Activated CD4-positive, alpha-beta T cell treated with anti-CD3 and anti-CD28 coated beads, Interleukin-2, amount 50 U/mL, for 24 hours (primary cell): ENCODE measurements at regions not wholly inside any gene's neighbourhood (a gene's known extent, or its start where the extent isn't known, plus 50 kb on each side); places are given as distances from the start of the nearest gene placed in this dataset.

Experiments used
- DNase-seq, 2 donors: peaks; one replicate each; pipeline ENCODE4 v3.0.0-alpha.2; 2020; ENCODE audit warnings: low read depth in 1 of 2, low spot score in 1 of 2

GRCh38 chr4:65845199-65845773, 175.0 kb upstream of the EPHA5 start:
- DNase-seq, result no peak

- DNase-seq, result no peak
Observed at GRCh38 chr4:65839164-65839931, 169.1 kb upstream of the EPHA5 start.

DNA sequence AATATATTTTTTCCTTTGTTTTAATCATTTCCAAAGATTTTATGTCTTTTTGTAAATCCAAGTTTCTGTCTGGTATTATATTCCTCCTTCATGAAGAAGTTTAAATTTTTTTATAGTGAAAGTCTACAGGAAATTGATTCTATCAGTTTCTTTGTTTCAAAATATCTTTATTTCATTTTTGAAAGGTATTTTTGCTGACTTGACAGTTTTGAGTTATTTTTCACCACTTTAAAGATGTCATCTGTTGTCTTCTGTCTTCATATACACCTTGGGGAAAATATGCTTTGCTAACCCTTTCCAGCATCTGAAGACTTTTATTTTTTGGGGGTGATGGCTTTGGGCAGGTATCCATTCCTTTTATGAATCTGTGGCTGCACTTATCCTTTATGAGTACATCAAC, 164.4 kb upstream of the EPHA5 start:
- DNase-seq, result no peak

DNA sequence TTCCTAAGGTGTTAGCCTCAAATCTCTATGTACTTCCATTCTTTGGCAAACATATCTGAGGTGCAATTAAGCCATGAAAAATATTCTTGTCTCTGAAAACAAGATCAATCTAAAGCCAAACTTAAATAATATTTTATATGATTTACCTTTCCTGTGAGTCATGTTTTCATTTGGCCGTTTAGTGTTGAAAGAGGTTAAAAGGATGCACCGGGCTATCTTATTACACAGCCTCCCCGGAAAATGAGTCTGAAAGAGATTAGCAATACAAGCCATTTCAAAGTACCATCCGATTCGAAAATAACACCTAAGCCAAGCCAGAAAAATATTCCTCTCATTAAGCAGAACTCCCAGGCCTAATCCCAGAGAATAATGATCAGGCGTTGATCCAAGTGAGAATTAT, 161.5 kb upstream of the EPHA5 start:
- no peak for DNase-seq

- no peak for DNase-seq
Observed at GRCh38 chr4:65825116-65825753, 154.9 kb upstream of the EPHA5 start.

DNA sequence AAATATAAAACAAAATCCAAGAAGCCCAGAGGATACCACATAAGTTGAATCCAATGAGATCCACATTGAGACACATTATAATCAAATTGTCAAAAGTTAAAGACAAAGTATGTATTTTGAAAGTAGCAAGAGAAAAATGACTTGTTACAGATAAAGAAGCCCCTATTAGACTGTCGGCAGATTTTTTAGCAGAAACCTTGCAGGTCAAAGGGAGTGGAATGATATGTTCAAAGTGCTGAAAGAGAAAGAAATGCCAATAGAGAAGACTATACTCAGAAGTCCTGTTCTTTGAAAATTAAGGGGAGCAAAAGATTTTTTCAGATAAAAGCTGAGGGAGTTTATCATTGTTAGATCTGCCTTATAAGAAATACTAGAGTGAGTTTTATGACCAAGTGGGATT, 148.9 kb upstream of the EPHA5 start:
- DNase-seq, result no peak

DNA sequence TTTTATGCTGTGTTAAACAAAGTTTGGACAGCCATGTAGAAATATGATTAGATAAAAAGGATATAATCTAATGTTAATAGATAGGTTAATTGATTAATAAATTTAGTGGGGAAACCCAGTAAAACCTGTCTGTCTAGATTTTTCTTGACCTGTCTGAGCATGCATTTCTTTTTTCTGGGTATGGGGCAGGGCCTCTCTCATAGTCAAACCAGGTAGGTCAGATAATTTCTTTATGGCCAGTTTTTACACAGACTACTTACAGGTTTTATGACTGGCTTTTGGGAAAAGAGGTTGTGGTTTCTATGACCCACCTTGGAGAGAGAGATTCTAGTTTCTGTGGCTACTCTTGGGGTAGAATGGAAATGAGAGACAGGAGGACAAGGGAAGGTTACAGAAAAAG, 135.6 kb upstream of the EPHA5 start:
- no peak for DNase-seq

GRCh38 chr4:65799513-65799912, 129.2 kb upstream of the EPHA5 start:
- no peak for DNase-seq

GRCh38 chr4:65798498-65799127, 128.3 kb upstream of the EPHA5 start:
- DNase-seq, result no peak

DNA sequence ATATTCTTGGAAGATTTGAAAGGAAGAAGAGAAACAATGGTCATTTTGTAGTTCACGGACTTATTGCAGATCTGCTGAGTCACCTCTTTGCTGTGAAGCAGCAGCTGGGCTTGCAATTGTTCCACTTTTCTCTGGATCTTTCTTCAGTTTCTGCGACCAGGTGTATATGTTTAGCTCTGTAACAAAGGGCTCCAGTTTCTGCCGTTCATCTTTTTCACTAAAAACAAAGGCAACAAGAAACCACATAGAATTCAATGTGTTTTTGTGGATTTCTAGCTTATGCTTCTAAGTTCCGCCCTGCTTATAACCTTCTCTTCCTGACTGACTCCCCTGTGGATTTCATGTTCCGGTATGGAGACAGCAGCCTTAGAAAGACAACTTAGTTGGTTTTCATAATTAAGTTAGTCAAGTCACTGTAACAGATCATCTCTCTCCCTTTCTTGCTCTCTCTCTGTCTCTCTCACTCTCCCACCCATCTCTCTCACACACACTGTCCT, 121.6 kb upstream of the EPHA5 start:
- no peak for DNase-seq

GRCh38 chr4:65791111-65791811, 121.0 kb upstream of the EPHA5 start:
- no peak for DNase-seq

GRCh38 chr4:65789805-65790204, 119.5 kb upstream of the EPHA5 start:
- DNase-seq, result no peak

DNA sequence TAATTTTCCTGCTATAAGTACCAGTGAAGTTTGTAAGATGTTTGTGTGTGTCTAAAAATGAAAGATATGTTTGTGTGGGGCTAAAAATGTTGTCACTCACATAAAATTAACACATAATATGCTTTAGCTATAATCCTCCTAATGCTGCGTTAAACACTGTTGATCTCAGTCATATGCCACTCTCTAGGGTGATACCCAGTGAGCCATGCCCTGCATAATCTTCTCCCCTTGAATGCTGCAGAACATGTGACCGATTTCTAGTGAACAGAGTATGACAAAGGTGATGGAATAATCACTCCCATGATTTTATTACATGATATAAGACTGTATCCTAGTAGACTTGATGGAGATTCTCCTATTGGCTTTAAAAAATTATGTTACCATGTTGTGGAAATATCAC, 119.1 kb upstream of the EPHA5 start:
- no peak for DNase-seq

GRCh38 chr4:65777270-65777669, 107.0 kb upstream of the EPHA5 start:
- no peak for DNase-seq

DNA sequence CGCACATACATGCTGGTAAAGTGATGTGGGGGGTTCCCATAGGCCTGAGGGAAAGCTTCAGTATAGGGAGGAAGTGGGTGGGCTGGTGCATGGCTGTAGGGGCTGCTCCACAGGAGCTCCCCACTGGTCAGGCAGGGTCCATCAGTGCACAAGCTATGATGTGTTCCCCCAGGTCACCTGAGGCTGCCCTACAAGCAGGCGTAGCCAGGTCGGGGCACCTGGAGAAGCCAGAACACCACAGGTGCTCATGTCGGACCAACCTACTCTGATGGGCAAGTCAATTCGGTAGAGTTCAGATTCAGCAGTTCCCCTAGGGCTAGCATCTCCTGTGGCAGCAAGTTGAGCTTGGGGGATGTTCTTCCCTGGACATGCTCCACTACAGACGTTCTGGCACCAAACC, 103.3 kb upstream of the EPHA5 start:
- no peak for DNase-seq

GRCh38 chr4:65747386-65747785, 77.1 kb upstream of the EPHA5 start:
- DNase-seq, result no peak

DNA sequence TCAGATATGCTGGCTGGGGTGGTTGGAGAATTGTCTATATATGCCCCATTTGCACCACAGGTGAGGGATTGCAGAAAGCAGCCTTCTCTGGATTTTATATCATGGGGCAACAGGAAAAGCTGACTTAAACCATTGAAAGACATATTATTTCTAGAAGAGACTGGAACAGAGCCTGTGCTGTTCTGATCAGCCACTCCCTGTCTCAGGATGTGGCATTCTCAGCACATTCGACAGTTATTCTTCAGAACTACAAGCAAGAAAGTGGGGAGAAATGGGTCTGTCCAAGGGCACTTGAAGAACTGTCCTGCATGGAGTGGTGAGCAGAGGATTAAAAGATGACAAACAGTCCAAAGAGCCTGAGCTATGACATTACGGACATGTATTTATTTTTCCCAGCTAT, 67.8 kb upstream of the EPHA5 start:
- no peak for DNase-seq

DNA sequence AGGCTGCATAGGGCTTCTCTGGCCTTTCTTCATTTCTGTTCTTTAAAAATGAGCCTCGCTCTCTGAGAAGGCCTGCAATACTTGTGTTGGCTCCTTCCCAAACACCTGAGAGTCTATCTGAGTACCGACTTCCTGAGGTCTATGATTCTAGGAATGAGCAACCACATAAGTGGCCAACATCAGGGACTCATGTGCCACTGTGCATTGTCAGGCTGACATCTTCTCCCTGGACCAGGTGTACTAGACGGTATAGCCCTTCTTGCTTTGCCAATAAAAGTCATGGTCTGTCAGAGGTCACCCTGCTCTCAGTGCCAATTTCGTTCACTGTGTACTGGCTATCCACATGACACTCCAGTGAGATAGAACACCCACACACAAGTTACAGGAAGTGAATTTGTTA, 67.4 kb upstream of the EPHA5 start:
- DNase-seq, result no peak

DNA sequence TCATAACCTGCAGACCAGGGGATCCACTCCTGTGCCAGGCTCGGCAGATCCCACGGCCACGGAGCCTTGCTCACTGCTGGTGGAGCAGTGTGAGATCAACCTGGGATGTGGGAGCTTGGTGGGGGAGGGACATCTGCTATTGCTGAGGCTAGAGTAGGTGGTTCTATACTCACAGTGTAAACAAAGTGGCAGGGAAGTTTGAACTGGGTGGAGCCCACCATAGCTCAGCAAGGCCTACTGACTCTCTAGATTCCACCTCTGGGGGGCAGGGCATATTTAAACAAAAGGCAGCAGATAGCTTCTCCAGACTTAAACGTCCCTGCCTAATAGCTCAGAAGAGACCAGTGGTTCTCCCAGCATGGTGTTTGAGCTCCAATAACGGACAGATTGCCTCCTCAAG, 54.7 kb upstream of the EPHA5 start:
- DNase-seq, result no peak
